Smooth muscle cell (in vitro differentiated cells): ENCODE measurements at regions not wholly inside any gene's neighbourhood (a gene's known extent, or its start where the extent isn't known, plus 50 kb on each side); places are given as distances from the start of the nearest gene placed in this dataset.

Experiments used
- DNase-seq: peaks from one replicate; lab custom pipeline; 2025; ENCODE audit not compliant: unreplicated experiment; lab: John Stamatoyannopoulos, UW
- H2AFZ ChIP-seq: fragments of 200-600 bp; sonication (generic); 2 replicates; pipeline ENCODE4 v1.6.0; 2016; ENCODE audit warnings: antibody characterized with exemption, low read depth, mild to moderate bottlenecking
- H3F3A ChIP-seq: fragments of 200-600 bp; sonication (generic); 2 replicates; pipeline ENCODE4 v1.6.0; 2017; ENCODE audit warnings: antibody characterized with exemption, low read depth
- H3K27ac ChIP-seq: fragments of 200-600 bp; sonication (generic); 2 replicates; pipeline ENCODE4 v1.5.1; 2016; ENCODE audit warnings: low read depth, mild to moderate bottlenecking
- H3K27me3 ChIP-seq: fragments of 200-600 bp; sonication (generic); 2 replicates; pipeline ENCODE4 v1.6.1; 2016; ENCODE audit warnings: low read depth, mild to moderate bottlenecking
- H3K36me3 ChIP-seq: fragments of 200-600 bp; sonication (generic); 2 replicates; pipeline ENCODE4 v1.5.1; 2016; ENCODE audit warnings: low read depth
- H3K4me1 ChIP-seq: fragments of 200-600 bp; sonication (generic); 2 replicates; pipeline ENCODE4 v1.5.1; 2016; ENCODE audit warnings: low read depth
- H3K4me2 ChIP-seq: fragments of 200-600 bp; sonication (generic); 2 replicates; pipeline ENCODE4 v1.6.0; 2016; ENCODE audit warnings: mild to moderate bottlenecking
- H3K4me3 ChIP-seq: fragments of 200-600 bp; sonication (generic); 2 replicates; pipeline ENCODE4 v1.5.1; 2016; ENCODE audit warnings: mild to moderate bottlenecking
- H3K79me2 ChIP-seq: fragments of 200-600 bp; sonication (generic); 2 replicates; pipeline ENCODE4 v1.6.0; 2016; ENCODE audit warnings: low read depth, mild to moderate bottlenecking
- H3K9ac ChIP-seq: fragments of 200-600 bp; sonication (generic); 2 replicates; pipeline ENCODE4 v1.6.0; 2016; ENCODE audit warnings: low read depth
- H3K9me3 ChIP-seq: fragments of 200-600 bp; sonication (generic); replicated peaks from 2 replicates; pipeline ENCODE4 v1.5.1; 2016; ENCODE audit warnings: low read depth
- H4K20me1 ChIP-seq: fragments of 200-600 bp; sonication (generic); 2 replicates; pipeline ENCODE4 v1.6.0; 2016; ENCODE audit warnings: low read depth
- WGBS: methylation state at CpG from one replicate; pipeline ENCODE4 v1.1.7; 2016; ENCODE audit warnings: low lambda C conversion rate; 5-methylcytosine and 5-hydroxymethylcytosine counted together
- TF ChIP-seq, protein P1 (sequence below): fragments of 200-600 bp; sonication (generic); IDR thresholded peaks from 2 replicates; pipeline ENCODE4 v1.5.1; 2017; ENCODE audit warnings: borderline replicate concordance, mild to moderate bottlenecking, antibody characterized with exemption; ENCODE audit not compliant: insufficient read depth, poor library complexity, severe bottlenecking

DNA sequence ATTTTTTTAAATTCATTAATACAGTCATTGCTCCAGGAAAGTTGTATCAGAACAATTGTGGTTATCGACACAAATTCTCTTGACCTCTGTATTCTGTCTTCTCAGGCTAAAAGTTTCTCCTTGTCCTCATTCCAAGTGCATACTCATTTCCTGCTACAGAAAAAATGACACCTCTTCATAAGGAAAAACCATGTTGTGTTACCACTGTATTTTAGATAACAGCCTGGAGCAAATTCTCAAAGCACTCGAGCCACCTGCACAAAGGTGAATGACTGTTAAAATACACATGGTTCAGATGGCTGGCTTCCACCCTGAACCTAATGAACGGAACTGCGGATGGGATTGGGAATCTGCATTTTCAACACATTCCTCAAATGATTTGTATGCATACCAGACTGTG is 586.5 kb downstream of the EPHA4 start:
- Histone ChIP-seq H2AFZ (no peak overlapping the region), H3K4me3 (no peak overlapping the region), H3K27me3 (peaks cover 30% of the 10 kb centered on the region), H3K9ac (no peak overlapping the region), H3K36me3 (no peaks in the 10 kb centered on the region), H3K4me2 (no peak overlapping the region), H3K27ac (no peak overlapping the region), H3K4me1 (no peaks in the 10 kb centered on the region), H3K79me2 (no peaks in the 10 kb centered on the region), H4K20me1 (no peaks in the 10 kb centered on the region), H3K9me3 (no peaks in the 10 kb centered on the region), H3F3A (no peaks in the 10 kb centered on the region)
- TF ChIP-seq, protein P1, sequence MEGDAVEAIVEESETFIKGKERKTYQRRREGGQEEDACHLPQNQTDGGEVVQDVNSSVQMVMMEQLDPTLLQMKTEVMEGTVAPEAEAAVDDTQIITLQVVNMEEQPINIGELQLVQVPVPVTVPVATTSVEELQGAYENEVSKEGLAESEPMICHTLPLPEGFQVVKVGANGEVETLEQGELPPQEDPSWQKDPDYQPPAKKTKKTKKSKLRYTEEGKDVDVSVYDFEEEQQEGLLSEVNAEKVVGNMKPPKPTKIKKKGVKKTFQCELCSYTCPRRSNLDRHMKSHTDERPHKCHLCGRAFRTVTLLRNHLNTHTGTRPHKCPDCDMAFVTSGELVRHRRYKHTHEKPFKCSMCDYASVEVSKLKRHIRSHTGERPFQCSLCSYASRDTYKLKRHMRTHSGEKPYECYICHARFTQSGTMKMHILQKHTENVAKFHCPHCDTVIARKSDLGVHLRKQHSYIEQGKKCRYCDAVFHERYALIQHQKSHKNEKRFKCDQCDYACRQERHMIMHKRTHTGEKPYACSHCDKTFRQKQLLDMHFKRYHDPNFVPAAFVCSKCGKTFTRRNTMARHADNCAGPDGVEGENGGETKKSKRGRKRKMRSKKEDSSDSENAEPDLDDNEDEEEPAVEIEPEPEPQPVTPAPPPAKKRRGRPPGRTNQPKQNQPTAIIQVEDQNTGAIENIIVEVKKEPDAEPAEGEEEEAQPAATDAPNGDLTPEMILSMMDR = no peak
- 79% methylated on average over 4 of the region's 4 CpGs for WGBS
- no peak for DNase-seq

DNA sequence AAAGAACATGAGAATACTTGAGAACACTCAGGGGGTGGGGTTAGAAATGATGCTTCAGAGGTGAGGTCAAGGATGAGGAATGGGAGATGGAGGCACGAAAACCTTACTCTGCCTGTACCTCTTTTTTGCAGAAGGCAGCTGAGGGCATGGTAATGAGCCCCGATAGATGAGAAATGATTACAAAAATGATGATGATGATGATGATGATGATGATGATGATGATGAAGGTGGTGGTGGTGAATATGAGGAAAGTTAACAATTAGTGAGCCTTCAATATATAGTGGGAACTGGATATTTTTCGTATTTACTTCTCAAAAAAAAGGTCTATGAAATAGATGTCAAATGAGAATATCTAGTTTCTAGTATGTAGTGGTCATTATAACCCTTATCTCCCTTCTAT is 584.3 kb downstream of the EPHA4 start:
- no peak for DNase-seq
- H4K20me1 ChIP-seq = no peaks in the 10 kb centered on the region
- H3K9ac ChIP-seq = no peak overlapping the region
- no peak overlapping the region for H2AFZ ChIP-seq
- H3K79me2 ChIP-seq = no peaks in the 10 kb centered on the region
- 93% methylated on average over 3 of the region's 3 CpGs for WGBS
- TF ChIP-seq, protein P1 = no peak
- H3K27me3 ChIP-seq = peaks cover 23% of the 10 kb centered on the region
- H3K27ac ChIP-seq = no peak overlapping the region
- no peaks in the 10 kb centered on the region for H3K36me3 ChIP-seq
- no peaks in the 10 kb centered on the region for H3F3A ChIP-seq
- no peaks in the 10 kb centered on the region for H3K9me3 ChIP-seq
- H3K4me2 ChIP-seq = no peak overlapping the region
- no peaks in the 10 kb centered on the region for H3K4me1 ChIP-seq
- H3K4me3 ChIP-seq = no peak overlapping the region

DNA sequence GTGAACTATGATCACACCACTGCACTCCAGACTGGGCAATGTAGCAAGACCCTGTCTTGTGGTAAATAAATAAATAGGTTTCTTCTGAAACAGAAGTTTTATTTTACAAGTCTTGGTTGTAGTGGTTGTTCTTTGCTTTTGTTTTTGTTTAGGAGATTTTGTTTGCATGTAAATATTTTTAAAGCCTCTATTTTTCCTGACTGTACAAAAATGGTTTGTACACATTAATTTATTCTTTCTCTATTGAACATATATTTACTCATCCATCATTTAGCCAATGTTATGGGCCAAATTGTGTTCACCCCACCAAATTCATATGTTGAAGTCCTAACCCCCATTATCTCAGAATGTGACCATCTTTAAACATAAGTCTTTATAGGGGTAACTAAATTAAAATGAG is 580.1 kb downstream of the EPHA4 start:
- H3K79me2 ChIP-seq = no peaks in the 10 kb centered on the region
- no peaks in the 10 kb centered on the region for H4K20me1 ChIP-seq
- TF ChIP-seq, protein P1 = no peak
- no peaks in the 10 kb centered on the region for H3K9me3 ChIP-seq
- no peaks in the 10 kb centered on the region for H3K27me3 ChIP-seq
- H3K4me1 ChIP-seq = no peaks in the 10 kb centered on the region
- H3F3A ChIP-seq = no peaks in the 10 kb centered on the region
- H3K4me3 ChIP-seq = no peak overlapping the region
- no peaks in the 10 kb centered on the region for H3K36me3 ChIP-seq
- H3K27ac ChIP-seq = no peak overlapping the region
- DNase-seq = no peak
- H2AFZ ChIP-seq = no peak overlapping the region
- H3K4me2 ChIP-seq = no peak overlapping the region
- no peak overlapping the region for H3K9ac ChIP-seq

DNA sequence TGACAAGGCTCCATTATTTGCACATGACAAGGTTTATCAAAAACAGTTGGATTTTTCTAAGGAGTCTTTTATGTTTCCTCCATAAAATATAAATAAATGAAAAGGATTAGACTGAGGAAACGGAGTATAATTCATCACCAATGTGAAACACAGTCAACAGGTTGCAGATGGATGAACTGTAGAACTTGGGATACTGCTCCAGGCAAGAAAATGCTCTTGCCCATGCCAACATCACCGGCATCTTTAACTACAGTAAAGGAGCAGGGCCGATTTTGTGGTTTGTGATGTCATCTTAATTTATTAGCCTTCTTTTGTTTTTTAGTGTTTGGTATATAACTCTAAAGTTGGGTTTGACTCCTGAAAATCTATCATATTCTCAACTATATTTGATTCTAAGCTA is 577.3 kb downstream of the EPHA4 start:
- no peak for DNase-seq
- Histone ChIP-seq H3K4me3 (no peak overlapping the region), H3K9me3 (no peaks in the 10 kb centered on the region), H3K27ac (no peak overlapping the region), H3K79me2 (no peaks in the 10 kb centered on the region), H3K36me3 (no peaks in the 10 kb centered on the region), H3K4me1 (no peaks in the 10 kb centered on the region), H3K9ac (no peak overlapping the region), H3K27me3 (no peaks in the 10 kb centered on the region), H3K4me2 (no peak overlapping the region), H2AFZ (no peak overlapping the region), H4K20me1 (no peaks in the 10 kb centered on the region), H3F3A (no peaks in the 10 kb centered on the region)
- TF ChIP-seq, protein P1 = no peak
- WGBS = 86% methylated on average over 3 of the region's 3 CpGs
